ENCODE measurements at regions not wholly inside any gene's neighbourhood (a gene's known extent, or its start where the extent isn't known, plus 50 kb on each side); places are given as distances from the start of the nearest gene placed in this dataset.

DNA sequence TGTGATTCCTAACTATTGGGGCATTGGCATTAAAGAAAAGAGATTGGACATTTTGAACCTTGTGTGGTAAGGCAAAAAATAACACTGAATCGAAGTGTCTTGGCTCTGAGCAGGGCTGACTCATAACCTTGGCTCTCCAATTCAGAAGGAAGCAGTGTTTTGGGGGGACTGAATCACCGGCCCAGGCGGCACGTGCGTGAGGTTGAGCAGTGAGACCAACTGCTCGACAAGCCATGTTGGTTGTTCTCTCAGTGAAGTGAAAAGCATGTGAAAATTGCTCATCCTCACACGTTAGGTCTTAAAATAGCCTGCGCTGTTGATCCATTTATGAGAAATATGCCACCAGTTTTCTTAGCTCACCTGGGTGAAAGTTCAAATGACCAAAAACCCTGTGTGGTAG lies 137.8 kb upstream of the SPACA1 start:
- H3K27ac ChIP-seq: no peak overlapping the region
- H3K9me3 ChIP-seq: no peaks in the 10 kb centered on the region
- H3K36me3 ChIP-seq (replicated peaks in 1 of 2; ENCODE audit: insufficient read depth in 1 of 2, low read depth in 2 of 2): no peaks in the 10 kb centered on the region
- WGBS, 2 donors: 71 to 76% methylated on average over 8 of the region's 8 CpGs
- no peak overlapping the region for H3K4me3 ChIP-seq
- H3K4me1 ChIP-seq: no peaks in the 10 kb centered on the region
- intact Hi-C loops (cut with DNase I): no loop called here
- H3K27me3 ChIP-seq: no peaks in the 10 kb centered on the region
- ATAC-seq (no peak), DNase-seq (no peak)
- TF ChIP-seq, protein P1, sequence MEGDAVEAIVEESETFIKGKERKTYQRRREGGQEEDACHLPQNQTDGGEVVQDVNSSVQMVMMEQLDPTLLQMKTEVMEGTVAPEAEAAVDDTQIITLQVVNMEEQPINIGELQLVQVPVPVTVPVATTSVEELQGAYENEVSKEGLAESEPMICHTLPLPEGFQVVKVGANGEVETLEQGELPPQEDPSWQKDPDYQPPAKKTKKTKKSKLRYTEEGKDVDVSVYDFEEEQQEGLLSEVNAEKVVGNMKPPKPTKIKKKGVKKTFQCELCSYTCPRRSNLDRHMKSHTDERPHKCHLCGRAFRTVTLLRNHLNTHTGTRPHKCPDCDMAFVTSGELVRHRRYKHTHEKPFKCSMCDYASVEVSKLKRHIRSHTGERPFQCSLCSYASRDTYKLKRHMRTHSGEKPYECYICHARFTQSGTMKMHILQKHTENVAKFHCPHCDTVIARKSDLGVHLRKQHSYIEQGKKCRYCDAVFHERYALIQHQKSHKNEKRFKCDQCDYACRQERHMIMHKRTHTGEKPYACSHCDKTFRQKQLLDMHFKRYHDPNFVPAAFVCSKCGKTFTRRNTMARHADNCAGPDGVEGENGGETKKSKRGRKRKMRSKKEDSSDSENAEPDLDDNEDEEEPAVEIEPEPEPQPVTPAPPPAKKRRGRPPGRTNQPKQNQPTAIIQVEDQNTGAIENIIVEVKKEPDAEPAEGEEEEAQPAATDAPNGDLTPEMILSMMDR (IDR thresholded peaks at IDR 0.05): no peak
- no peak for TF ChIP-seq POLR2A (IDR thresholded peaks at IDR 0.05)

DNA sequence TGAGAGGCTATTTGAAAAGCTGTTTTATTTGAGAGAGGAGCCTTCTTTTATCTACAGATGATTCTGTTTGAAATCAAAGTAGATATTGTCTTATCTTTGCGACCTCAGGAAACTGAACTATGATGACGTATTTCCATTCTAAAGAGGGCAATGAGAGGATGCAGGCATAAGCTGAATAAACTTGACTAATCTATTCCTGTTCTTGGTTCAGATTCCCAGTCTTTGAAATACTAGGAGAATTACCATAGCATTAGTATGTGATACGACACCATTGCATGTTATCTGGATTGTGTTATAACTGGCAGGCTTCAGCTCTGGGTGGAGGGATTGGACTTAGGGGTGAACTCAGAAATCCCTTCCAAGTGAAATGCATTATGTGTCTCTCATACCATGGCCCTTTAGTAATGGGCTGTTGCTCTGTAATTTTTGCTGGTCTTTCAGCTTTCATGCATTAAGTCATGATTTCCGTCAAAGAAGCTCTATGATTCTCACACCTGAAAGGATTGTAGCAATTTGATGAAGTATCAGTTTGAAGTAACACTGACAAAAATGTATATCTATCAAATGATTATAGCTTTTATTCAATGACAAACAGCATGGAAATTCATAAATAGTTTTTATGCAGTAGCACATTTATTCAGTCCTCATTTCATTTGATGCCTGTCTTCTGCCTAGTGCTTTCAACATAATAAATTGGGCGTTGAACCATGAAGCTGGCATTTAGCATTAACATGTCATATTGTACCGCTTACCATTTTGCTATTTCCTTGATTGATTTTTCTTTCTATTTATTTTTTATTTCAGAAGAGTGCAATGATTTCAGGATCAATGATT lies 138.4 kb upstream of the SPACA1 start:
- Histone ChIP-seq H3K4me3 (no peak overlapping the region), H3K36me3 (replicated peaks in 1 of 2; ENCODE audit: insufficient read depth in 1 of 2, low read depth in 2 of 2) (no peaks in the 10 kb centered on the region), H3K27ac (no peak overlapping the region), H3K27me3 (no peaks in the 10 kb centered on the region), H3K4me1 (no peaks in the 10 kb centered on the region), H3K9me3 (no peaks in the 10 kb centered on the region)
- intact Hi-C loops (cut with DNase I): no loop called here
- DNase-seq (no peak), ATAC-seq (no peak)
- no peak for TF ChIP-seq POLR2A (IDR thresholded peaks at IDR 0.05)
- TF ChIP-seq, protein P1 (IDR thresholded peaks at IDR 0.05): no peak
- 64 to 68% methylated on average over 6 of the region's 6 CpGs for WGBS, 2 donors

DNA sequence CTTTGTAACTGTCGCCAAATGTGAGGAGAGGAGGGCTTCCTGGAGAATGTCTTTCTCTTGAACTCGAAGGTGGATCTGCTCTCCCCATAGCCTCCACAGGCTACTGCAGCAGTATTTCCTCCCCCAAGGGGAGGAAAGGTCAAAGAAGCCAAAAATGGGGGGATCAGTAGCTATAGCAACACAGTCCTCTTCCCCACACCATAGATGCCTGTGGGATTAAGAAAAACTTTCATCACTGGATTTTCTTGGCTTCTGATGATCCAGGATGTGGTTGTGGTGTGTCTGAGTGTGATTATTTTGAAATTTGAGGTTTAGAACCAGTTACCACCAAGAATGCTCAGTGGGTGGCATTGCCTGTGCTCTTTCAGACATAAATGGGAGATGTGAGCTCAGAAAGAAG lies 140.1 kb upstream of the SPACA1 start:
- H3K4me1 ChIP-seq: no peaks in the 10 kb centered on the region
- H3K27ac ChIP-seq: no peak overlapping the region
- H3K36me3 ChIP-seq (replicated peaks in 1 of 2; ENCODE audit: insufficient read depth in 1 of 2, low read depth in 2 of 2): no peaks in the 10 kb centered on the region
- TF ChIP-seq POLR2A (IDR thresholded peaks at IDR 0.05): no peak
- TF ChIP-seq, protein P1 (IDR thresholded peaks at IDR 0.05): no peak
- intact Hi-C loops (cut with DNase I): no loop called here
- no peaks in the 10 kb centered on the region for H3K27me3 ChIP-seq
- 45 to 46% methylated on average over 2 of the region's 2 CpGs for WGBS, 2 donors
- no peaks in the 10 kb centered on the region for H3K9me3 ChIP-seq
- ATAC-seq (no peak), DNase-seq (no peak)
- no peak overlapping the region for H3K4me3 ChIP-seq

DNA sequence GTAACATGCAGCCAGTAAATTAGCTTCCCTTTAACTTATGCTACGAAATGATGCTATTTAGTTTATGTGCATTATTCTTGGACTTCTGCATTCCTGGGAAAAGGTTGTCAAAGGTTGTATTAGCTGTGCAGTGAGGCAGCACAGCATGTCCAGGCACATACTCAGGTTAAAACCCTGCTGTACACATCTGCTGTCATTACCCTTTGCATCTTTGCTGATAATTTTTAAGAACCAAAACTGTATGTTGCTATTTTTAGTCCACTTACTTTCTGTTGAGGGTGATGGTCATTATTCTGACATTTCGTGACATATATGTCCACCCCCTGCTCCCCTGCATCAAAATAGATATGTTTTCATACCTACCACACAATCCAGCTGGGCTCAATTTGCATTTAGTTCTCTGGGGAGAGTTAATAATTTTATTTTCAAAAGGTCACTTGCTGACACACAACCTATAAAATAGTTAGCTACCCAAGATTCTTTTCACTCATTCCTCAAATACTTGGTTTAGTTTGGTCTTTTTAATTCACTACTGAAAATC lies 142.5 kb upstream of the SPACA1 start:
- H3K4me1 ChIP-seq: no peaks in the 10 kb centered on the region
- H3K9me3 ChIP-seq: no peaks in the 10 kb centered on the region
- no peak overlapping the region for H3K4me3 ChIP-seq
- ATAC-seq (no peak), DNase-seq (no peak)
- no peaks in the 10 kb centered on the region for H3K27me3 ChIP-seq
- H3K36me3 ChIP-seq (replicated peaks in 1 of 2; ENCODE audit: insufficient read depth in 1 of 2, low read depth in 2 of 2): no peaks in the 10 kb centered on the region
- TF ChIP-seq, protein P1 (IDR thresholded peaks at IDR 0.05): no peak
- TF ChIP-seq POLR2A (IDR thresholded peaks at IDR 0.05): no peak
- intact Hi-C loops (cut with DNase I): no loop called here
- H3K27ac ChIP-seq: no peak overlapping the region
- WGBS, 2 donors: 47 to 63% methylated on average over 2 of the region's 2 CpGs

DNA sequence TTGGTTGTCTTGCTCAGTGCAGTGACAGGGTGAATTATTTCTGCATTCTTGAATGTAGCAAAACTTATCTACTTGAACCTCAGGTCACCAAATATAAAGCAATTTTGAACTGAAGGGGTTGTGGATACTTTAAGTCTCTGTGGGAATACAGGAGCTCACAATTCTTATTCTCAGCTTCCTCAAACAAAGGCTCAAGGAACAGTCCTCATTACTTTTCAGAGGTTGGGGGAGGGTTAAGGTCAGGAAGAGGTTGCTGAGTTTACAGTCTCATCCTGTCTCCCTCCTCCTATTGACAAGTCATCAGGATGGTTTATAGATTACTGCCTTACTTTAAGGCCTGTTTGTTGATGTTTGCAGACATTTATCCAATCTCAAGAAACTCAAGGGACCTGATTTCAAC lies 143.6 kb upstream of the SPACA1 start:
- ATAC-seq (no peak), DNase-seq (no peak)
- Histone ChIP-seq H3K27me3 (no peaks in the 10 kb centered on the region), H3K9me3 (no peaks in the 10 kb centered on the region), H3K4me3 (no peak overlapping the region), H3K36me3 (replicated peaks in 1 of 2; ENCODE audit: insufficient read depth in 1 of 2, low read depth in 2 of 2) (no peaks in the 10 kb centered on the region), H3K27ac (no peak overlapping the region), H3K4me1 (no peaks in the 10 kb centered on the region)
- intact Hi-C loops (cut with DNase I): no loop called here
- TF ChIP-seq POLR2A (IDR thresholded peaks at IDR 0.05): no peak
- TF ChIP-seq, protein P1 (IDR thresholded peaks at IDR 0.05): no peak

All from body of pancreas (tissue), 4 donors.